Medulla oblongata (tissue), 1 donor: ENCODE measurements at regions not wholly inside any gene's neighbourhood (a gene's known extent, or its start where the extent isn't known, plus 50 kb on each side); places are given as distances from the start of the nearest gene placed in this dataset.

Experiments used
- DNase-seq: peaks from one replicate; pipeline ENCODE4 v3.0.0-alpha.2; 2015; ENCODE audit errors: extremely low spot score

GRCh38 chr7:22676385-22676784, 50.6 kb upstream of the IL6 start:
- DNase-seq: no peak

- no peak for DNase-seq
Measured at GRCh38 chr7:22675917-22676343, 51.1 kb upstream of the IL6 start.

- no peak for DNase-seq
Measured at GRCh38 chr7:22675421-22675820, 51.6 kb upstream of the IL6 start.

GRCh38 chr7:22672846-22673680, 53.9 kb upstream of the IL6 start:
- no peak for DNase-seq

- no peak for DNase-seq
Measured at GRCh38 chr7:22671177-22671879, 55.7 kb upstream of the IL6 start.

GRCh38 chr7:22670422-22670815, 56.6 kb upstream of the IL6 start:
- DNase-seq: no peak

GRCh38 chr7:22669692-22670421, 57.1 kb upstream of the IL6 start:
- no peak for DNase-seq

- DNase-seq: no peak
Measured at GRCh38 chr7:22668971-22669401, 58.0 kb upstream of the IL6 start.

GRCh38 chr7:22667562-22668239, 59.3 kb upstream of the IL6 start:
- DNase-seq: no peak

GRCh38 chr7:22667187-22667561, 59.8 kb upstream of the IL6 start:
- DNase-seq: no peak

- DNase-seq: no peak
Measured at GRCh38 chr7:22666732-22667131, 60.3 kb upstream of the IL6 start.

GRCh38 chr7:22665923-22666322, 61.1 kb upstream of the IL6 start:
- DNase-seq: no peak

- DNase-seq: no peak
Measured at GRCh38 chr7:22664988-22665798, 61.8 kb upstream of the IL6 start.

GRCh38 chr7:22663721-22664120, 63.3 kb upstream of the IL6 start:
- no peak for DNase-seq

GRCh38 chr7:22663357-22663718, 63.7 kb upstream of the IL6 start:
- peak; percentile 55 for DNase-seq

- peak; percentile 20 for DNase-seq
Measured at GRCh38 chr7:22662556-22663356, 64.2 kb upstream of the IL6 start.

- DNase-seq: no peak
Measured at GRCh38 chr7:22662036-22662435, 65.0 kb upstream of the IL6 start.

- no peak for DNase-seq
Measured at GRCh38 chr7:22660732-22661131, 66.3 kb upstream of the IL6 start.

- DNase-seq: no peak
Measured at GRCh38 chr7:22660293-22660692, 66.7 kb upstream of the IL6 start.

- DNase-seq: no peak
Measured at GRCh38 chr7:22659741-22660140, 67.3 kb upstream of the IL6 start.
